GM19468 (cell line): ENCODE measurements at regions not wholly inside any gene's neighbourhood (a gene's known extent, or its start where the extent isn't known, plus 50 kb on each side); places are given as distances from the start of the nearest gene placed in this dataset.

ENCODE experiments used
- ATAC-seq: cut with Tn5 transposase; IDR thresholded peaks from one replicate; pipeline ENCODE4 v1.9.1; 2021; ENCODE audit warnings: mild to moderate bottlenecking, moderate library complexity, moderate number of reproducible peaks; ENCODE audit not compliant: unreplicated experiment; ENCODE audit errors: extremely low read depth

GRCh38 chr2:191783416-191783815, 63.5 kb downstream of the CAVIN2 start:
- ATAC-seq: no peak
